GM12874 (cell line): ENCODE measurements at regions not wholly inside any gene's neighbourhood (a gene's known extent, or its start where the extent isn't known, plus 50 kb on each side); places are given as distances from the start of the nearest gene placed in this dataset.

Experiments
- TF ChIP-seq, protein P1 (sequence below): IDR thresholded peaks from 2 replicates; pipeline ENCODE4 v1.5.1; 2011; ENCODE audit warnings: low read depth, mild to moderate bottlenecking, control low read depth, low read length, moderate library complexity; ENCODE audit not compliant: insufficient read depth

DNA sequence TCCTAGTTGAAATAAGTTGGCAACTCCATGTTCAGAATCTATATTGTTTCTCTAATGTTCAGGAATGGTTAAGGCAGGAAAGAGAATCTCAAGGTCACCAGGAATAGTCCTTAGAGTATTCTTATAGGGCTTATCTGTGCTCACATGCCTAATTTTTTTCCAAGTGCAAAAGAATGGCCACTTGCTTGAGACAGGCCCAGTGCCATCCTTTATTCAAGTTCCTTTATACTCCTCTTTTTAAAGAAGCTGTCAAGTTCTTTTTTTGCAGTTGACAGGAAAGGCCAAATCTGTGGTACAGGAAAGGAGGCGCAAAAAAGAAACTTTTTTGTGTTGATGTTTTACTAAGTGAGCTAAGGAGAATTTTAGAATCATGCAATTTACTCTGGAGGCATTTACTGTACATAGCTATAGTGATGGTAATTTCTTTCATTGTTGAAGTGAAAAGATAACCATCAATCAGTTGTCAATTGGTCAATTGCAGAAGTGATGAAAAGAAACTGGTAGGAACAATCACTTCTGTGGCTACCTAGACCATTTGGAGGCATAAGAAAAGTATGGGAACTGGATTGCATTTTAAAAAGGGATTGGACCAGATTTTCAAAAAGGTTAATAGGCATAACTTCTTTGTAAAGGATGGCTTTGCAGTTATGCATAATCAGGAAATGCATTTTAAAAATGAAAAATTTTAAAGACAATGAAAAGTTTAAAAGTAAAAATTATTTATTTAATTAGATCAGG is 102.5 kb upstream of the SOX2 start:
- TF ChIP-seq, protein P1, sequence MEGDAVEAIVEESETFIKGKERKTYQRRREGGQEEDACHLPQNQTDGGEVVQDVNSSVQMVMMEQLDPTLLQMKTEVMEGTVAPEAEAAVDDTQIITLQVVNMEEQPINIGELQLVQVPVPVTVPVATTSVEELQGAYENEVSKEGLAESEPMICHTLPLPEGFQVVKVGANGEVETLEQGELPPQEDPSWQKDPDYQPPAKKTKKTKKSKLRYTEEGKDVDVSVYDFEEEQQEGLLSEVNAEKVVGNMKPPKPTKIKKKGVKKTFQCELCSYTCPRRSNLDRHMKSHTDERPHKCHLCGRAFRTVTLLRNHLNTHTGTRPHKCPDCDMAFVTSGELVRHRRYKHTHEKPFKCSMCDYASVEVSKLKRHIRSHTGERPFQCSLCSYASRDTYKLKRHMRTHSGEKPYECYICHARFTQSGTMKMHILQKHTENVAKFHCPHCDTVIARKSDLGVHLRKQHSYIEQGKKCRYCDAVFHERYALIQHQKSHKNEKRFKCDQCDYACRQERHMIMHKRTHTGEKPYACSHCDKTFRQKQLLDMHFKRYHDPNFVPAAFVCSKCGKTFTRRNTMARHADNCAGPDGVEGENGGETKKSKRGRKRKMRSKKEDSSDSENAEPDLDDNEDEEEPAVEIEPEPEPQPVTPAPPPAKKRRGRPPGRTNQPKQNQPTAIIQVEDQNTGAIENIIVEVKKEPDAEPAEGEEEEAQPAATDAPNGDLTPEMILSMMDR, result no peak

DNA sequence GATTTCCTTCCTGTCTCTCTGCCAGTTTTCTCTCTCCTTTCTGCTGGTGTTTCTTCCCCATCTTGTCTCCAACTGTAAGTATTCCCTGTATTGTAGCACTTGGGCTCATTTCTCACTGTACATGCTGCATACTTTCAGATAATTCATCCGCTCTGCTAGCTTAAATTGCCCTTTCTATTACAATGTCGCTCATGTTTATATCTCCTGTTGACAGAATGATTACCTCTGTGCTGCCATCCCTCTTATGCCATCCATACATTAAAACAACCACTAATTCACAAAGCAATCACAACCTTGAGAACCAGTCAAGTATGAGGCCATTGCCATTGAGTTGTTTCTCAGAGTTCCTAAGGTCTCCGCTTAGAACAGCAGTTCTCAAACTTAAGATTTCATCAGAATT is 107.5 kb upstream of the SOX2 start:
- TF ChIP-seq, protein P1, result no peak

DNA sequence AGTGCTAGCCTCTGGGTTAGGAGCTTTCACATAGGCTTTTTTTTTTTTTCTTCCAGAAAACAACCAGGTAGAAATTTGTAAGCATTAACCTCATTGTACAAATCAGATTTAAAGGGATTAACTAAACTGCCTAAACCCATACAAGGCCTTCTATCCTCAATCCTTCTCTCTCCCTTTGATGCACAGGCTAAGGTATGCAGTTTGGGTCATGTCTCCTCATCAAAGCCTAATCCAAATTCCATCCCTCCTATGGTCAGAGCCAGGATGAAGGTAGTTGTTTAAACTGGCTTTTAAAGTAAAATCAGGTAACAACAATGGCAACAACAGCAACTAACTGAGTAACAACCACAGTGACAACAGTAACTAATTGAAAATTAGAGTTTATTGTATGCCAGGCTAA is 115.6 kb upstream of the SOX2 start:
- TF ChIP-seq, protein P1, result no peak

DNA sequence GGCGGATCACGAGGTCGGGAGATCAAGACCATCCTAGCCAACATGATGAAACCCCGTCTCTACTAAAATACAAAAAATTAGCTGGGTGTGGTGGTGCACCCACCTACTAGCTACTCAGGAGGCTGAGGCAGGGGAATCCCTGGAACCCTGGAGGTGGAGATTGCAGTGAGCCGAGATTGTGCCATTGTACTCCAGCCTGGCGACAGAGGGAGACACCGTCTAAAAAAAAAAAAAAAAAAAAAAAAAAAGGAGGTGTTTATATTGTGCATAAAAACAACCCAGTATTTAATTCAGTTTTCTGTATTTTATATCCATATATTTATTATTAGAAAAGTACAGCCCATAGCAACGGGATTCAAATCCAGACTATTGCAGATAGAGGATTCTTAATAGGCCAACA is 129.1 kb upstream of the SOX2 start:
- TF ChIP-seq, protein P1, result no peak

DNA sequence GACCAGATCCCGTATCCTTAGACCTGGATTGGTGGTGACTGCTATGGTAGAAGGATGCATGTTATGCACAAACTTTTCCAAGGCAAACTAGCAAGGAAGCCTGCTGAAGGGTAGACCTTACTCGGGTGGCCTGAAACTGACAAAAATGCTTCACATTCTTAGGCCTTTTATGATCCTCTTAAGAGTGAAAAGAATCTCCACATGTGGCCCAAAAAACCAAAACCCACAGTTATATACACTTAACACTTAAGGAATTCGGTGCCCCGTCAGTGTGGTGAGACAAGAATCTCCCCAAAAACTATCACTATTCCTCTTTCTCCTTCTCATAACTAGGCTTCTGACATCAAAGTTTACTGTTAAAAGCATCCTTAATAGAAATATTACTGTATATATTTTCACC is 130.1 kb upstream of the SOX2 start:
- TF ChIP-seq, protein P1, result no peak

DNA sequence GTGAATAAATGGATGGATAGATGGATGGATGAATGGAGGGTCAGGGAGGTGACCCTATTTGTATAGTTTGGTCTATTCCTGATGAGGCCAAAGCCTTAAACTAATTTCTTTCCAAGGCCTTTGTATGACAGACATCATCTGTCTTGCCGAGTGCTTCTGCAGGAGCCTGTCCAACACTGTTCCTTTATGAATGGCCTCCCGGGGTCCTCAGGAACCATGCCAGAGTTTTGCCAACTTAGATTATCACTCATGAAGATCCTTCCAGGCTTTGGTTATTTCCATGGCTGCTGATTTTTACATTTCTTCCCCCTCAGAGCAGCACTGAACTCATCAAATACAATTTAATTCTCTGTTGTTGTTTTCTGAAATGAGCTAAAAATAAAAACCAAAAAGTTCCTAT is 133.0 kb upstream of the SOX2 start:
- TF ChIP-seq, protein P1, result no peak

DNA sequence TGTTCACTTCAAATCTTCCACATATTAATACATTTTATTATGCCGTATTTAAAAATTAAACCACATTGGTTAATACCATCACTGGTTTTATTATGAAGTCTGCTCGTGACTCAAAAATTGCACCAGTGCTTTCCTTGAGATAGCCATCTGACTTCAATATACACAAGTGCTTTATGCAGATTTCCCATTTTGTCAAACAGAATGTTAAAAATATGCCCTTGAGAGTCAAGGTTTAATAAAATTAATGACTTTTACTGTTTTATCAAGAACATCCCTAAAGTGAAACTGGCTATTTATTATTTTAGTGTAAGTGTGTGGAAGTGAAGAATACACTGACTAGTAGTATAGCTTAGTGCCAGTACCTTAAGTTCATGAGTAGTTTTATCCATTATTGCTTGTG is 139.3 kb upstream of the SOX2 start:
- TF ChIP-seq, protein P1, result no peak
